Neutrophil (primary cell): ENCODE measurements at regions not wholly inside any gene's neighbourhood (a gene's known extent, or its start where the extent isn't known, plus 50 kb on each side); places are given as distances from the start of the nearest gene placed in this dataset.

Source experiments
- H3K27ac ChIP-seq: fragments of 200-600 bp; sonication (generic); 2 replicates; pipeline ENCODE4 v1.5.1; 2016; ENCODE audit warnings: mild to moderate bottlenecking, moderate library complexity
- H3K27me3 ChIP-seq: fragments of 200-600 bp; sonication (generic); 2 replicates; pipeline ENCODE4 v1.6.0; 2016; ENCODE audit warnings: mild to moderate bottlenecking
- H3K36me3 ChIP-seq: fragments of 200-600 bp; sonication (generic); 2 replicates; pipeline ENCODE4 v1.5.1; 2017
- H3K4me1 ChIP-seq, 2 experiments: fragments of 200-600 bp in 1 of 2; sonication (generic) in 1 of 2; 1 replicate in 1 of 2; 2 replicates in 1 of 2; pipeline versions ENCODE4 v1.5.1 to v1.6.1; 2013 to 2016; ENCODE audit warnings: low read depth in 1 of 2, low read length in 1 of 2, mild to moderate bottlenecking in 1 of 2, moderate library complexity in 1 of 2; ENCODE audit not compliant: control insufficient read depth in 1 of 2, insufficient read depth in 1 of 2
- H3K4me3 ChIP-seq, 2 experiments: fragments of 200-600 bp in 1 of 2; sonication (generic) in 1 of 2; 1 replicate in 1 of 2; 2 replicates in 1 of 2; pipeline ENCODE4 v1.5.1; 2013 to 2016; ENCODE audit warnings: low read depth in 1 of 2, low read length in 1 of 2, mild to moderate bottlenecking in 1 of 2, moderate library complexity in 1 of 2
- H3K9me3 ChIP-seq: fragments of 200-600 bp; sonication (generic); 2 replicates; pipeline ENCODE4 v1.5.1; 2016
- TF ChIP-seq, protein P1 (sequence below): fragments of 200-600 bp; sonication (generic); IDR thresholded peaks from 2 replicates; pipeline ENCODE4 v1.5.1; 2016; ENCODE audit warnings: antibody characterized with exemption

DNA sequence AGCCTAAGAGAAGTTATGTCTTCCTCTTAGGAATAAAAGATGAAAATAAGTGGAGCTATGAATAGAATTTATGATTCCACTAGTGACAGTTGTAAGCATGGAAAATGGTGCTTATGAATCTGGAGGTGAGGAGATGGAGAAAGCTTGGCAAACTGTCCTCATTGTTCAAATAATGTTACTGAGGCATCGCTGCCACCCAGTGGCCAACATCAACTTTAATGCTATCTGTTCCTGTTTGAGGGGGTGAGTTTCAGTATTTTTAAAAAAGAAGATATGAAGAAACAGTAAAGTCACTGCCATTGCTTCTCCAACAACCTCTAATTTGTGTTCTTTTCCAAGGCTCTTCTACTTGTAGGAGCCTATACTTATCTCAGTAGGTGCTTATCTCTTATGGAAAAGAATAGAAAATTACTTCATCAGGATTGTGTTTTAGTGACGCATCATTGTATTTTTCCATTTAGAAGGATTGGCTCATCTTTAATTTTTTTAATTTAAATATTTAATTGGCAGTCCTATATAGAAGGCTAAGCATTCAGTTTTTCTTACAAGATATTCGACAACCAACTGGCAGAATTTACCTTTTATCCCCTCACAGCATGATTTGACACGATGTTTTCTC is 260.4 kb upstream of the P2RY1 start:
- Histone ChIP-seq H3K4me3 (no peak overlapping the region), H3K27ac (no peak overlapping the region), H3K9me3 (no peaks in the 10 kb centered on the region), H3K27me3 (no peaks in the 10 kb centered on the region), H3K36me3 (no peaks in the 10 kb centered on the region), H3K4me1 (no peaks in the 10 kb centered on the region)
- TF ChIP-seq, protein P1, sequence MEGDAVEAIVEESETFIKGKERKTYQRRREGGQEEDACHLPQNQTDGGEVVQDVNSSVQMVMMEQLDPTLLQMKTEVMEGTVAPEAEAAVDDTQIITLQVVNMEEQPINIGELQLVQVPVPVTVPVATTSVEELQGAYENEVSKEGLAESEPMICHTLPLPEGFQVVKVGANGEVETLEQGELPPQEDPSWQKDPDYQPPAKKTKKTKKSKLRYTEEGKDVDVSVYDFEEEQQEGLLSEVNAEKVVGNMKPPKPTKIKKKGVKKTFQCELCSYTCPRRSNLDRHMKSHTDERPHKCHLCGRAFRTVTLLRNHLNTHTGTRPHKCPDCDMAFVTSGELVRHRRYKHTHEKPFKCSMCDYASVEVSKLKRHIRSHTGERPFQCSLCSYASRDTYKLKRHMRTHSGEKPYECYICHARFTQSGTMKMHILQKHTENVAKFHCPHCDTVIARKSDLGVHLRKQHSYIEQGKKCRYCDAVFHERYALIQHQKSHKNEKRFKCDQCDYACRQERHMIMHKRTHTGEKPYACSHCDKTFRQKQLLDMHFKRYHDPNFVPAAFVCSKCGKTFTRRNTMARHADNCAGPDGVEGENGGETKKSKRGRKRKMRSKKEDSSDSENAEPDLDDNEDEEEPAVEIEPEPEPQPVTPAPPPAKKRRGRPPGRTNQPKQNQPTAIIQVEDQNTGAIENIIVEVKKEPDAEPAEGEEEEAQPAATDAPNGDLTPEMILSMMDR, result no peak

DNA sequence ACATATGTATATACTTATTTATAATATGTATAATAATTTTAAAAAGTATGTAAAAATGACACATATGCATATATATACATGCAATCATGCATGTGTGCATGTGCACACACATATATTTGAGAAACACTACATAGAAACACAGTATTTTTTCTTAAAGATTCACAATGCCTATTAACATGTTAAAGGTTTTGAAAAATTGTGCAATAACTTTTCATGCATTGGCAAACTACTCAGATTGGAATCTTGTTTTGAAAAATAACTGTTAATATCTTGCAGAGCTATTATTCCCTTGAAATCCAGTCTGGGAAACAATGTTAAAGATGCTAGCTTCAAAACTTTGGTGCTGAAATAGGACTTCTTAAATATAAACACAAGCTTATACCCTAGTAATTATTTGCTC is 256.2 kb upstream of the P2RY1 start:
- Histone ChIP-seq H3K9me3 (no peaks in the 10 kb centered on the region), H3K27ac (no peak overlapping the region), H3K4me1 (no peaks in the 10 kb centered on the region), H3K36me3 (no peaks in the 10 kb centered on the region), H3K27me3 (no peaks in the 10 kb centered on the region), H3K4me3 (no peak overlapping the region)
- TF ChIP-seq, protein P1, result no peak

DNA sequence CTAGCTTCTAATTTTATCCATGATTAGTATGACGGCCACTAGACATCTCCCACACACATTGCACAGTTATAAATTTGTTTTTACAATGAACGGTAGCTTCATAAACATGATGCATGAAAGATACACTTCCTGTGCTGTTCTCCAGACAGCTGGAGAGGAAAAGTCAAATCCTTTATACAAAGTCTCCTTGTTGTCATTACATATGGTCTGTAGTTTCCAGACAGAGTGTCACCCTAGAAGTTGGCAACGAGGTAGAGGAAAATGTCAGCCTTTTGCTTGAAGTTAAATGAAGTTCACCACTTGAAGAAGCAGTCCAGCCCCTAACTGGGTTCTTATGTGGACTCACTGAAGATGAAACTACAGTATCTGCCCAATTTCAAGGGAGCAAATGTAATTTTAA is 253.0 kb upstream of the P2RY1 start:
- H3K4me3 ChIP-seq, result no peak overlapping the region
- H3K27ac ChIP-seq, result no peak overlapping the region
- no peaks in the 10 kb centered on the region for H3K36me3 ChIP-seq
- H3K4me1 ChIP-seq, result no peaks in the 10 kb centered on the region
- TF ChIP-seq, protein P1, result no peak
- H3K9me3 ChIP-seq, result no peaks in the 10 kb centered on the region
- H3K27me3 ChIP-seq, result no peaks in the 10 kb centered on the region

DNA sequence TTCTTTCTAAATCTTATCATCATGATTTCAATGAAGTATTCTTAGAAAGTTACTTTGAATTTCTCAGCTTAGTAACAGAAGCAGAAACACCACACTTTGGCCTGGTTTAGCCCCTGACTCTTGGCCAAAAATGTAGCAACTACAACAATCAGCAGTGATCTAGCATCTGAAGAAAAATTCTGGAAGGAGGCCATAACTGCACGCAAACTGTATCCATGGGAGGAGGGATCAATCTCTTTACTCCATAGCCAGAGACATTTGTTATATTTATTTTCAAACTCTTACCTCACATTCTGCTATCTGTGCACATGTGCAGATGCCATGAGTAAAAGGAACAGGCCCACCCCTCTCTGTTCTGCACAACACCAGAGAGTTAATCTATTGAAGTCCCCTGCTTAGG is 251.0 kb upstream of the P2RY1 start:
- no peaks in the 10 kb centered on the region for H3K36me3 ChIP-seq
- H3K27me3 ChIP-seq, result no peaks in the 10 kb centered on the region
- no peaks in the 10 kb centered on the region for H3K4me1 ChIP-seq
- H3K9me3 ChIP-seq, result no peaks in the 10 kb centered on the region
- no peak overlapping the region for H3K27ac ChIP-seq
- H3K4me3 ChIP-seq, result no peak overlapping the region
- TF ChIP-seq, protein P1, result no peak

DNA sequence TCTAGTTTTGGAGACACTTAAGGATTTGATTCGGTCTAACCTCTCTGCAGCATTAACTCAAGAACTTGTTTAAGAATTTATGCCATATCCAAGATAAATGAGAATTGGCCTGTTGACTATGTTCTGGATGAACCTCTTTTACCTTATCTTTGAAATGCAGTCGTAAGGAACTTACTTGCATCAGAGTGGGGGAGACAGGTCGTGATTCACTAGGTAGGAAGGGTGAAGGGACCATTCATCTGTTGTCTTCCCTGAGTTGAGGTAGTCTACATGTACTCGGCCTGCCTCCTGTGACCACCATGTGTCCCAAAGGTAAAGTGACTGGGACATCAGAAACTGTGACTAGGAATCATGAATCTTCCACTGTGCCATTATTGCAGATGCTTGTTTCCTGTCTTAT is 248.0 kb upstream of the P2RY1 start:
- Histone ChIP-seq H3K27me3 (no peaks in the 10 kb centered on the region), H3K4me3 (no peak overlapping the region), H3K27ac (no peak overlapping the region), H3K36me3 (no peaks in the 10 kb centered on the region), H3K4me1 (no peaks in the 10 kb centered on the region), H3K9me3 (no peaks in the 10 kb centered on the region)
- TF ChIP-seq, protein P1, result no peak

DNA sequence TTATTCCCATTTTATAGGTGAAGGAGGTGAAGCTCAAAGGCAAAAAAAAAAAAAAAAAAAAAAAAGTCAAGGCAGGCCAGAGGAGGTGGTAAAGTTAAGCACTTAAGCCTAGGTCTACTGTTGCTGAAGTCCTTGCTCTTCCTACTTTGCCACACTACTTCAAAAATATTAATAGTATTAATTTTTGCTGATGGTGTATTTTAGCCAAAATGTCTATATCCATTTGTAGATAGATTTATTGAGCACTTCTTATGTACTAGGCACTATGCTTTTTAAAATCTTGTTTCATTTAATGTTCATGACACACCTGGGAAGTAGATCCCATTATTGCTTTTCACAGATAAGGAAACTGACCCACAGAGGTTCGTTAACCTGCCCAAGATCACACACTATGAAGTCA is 247.1 kb upstream of the P2RY1 start:
- no peak overlapping the region for H3K27ac ChIP-seq
- no peaks in the 10 kb centered on the region for H3K9me3 ChIP-seq
- H3K4me3 ChIP-seq, result no peak overlapping the region
- H3K4me1 ChIP-seq, result no peaks in the 10 kb centered on the region
- no peaks in the 10 kb centered on the region for H3K36me3 ChIP-seq
- TF ChIP-seq, protein P1, result no peak
- H3K27me3 ChIP-seq, result no peaks in the 10 kb centered on the region
